ENCODE measurements at regions not wholly inside any gene's neighbourhood (a gene's known extent, or its start where the extent isn't known, plus 50 kb on each side); places are given as distances from the start of the nearest gene placed in this dataset.

- intact Hi-C loops (cut with micrococcal nuclease; ENCODE audit: unreplicated experiment), result no loop called here
- POLR2A ChIA-PET, result no interaction called here
- H3K9me3 ChIP-seq (ENCODE audit: low read length), result no peaks in the 10 kb centered on the region
- H3K4me3 ChIP-seq (replicated peaks in 1 of 3; ENCODE audit: insufficient read depth in 1 of 3, low read depth in 2 of 3, low read length in 3 of 3), result no peak overlapping the region
- no peak overlapping the region for H3K4me2 ChIP-seq (ENCODE audit: low read depth, low read length)
- H3K4me1 ChIP-seq (ENCODE audit: insufficient read depth, low read length), result peaks cover 29% of the 10 kb centered on the region
- no TSS peak for BruUV-seq (replicated peaks)
- ATAC-seq (no peak), FAIRE-seq (no peak), DNase-seq (ENCODE audit: low spot score) (no peak)
- CTCF ChIA-PET (ENCODE audit: low intra/inter-chr PET ratio, low total read pairs), result no interaction called here
- no peak overlapping the region for H3K27ac ChIP-seq (ENCODE audit: extremely low read length, insufficient read depth, low read length)
- no peaks in the 10 kb centered on the region for H3K36me3 ChIP-seq (replicated peaks in 1 of 2; ENCODE audit: control insufficient read depth in 1 of 2, insufficient read depth in 2 of 2, low read length in 2 of 2)
- no peaks in the 10 kb centered on the region for H4K20me1 ChIP-seq (ENCODE audit: insufficient read depth, low read length)
- TF ChIP-seq ZNF253 (CRISPR knock-in tag; IDR thresholded peaks at IDR 0.05; ENCODE audit: borderline replicate concordance), result no peak
- no peak for TF ChIP-seq RARG (CRISPR knock-in tag; IDR thresholded peaks at IDR 0.05; ENCODE audit: low read depth)
- no peak for TF ChIP-seq SALL1 (CRISPR knock-in tag; IDR thresholded peaks at IDR 0.05)
- no peak for TF ChIP-seq ZNF788 (CRISPR knock-in tag; IDR thresholded peaks at IDR 0.05; ENCODE audit: borderline replicate concordance)
- TF ChIP-seq ZNF260 (CRISPR knock-in tag; IDR thresholded peaks at IDR 0.05; ENCODE audit: borderline replicate concordance, low read depth), result no peak
- no peak for TF ChIP-seq ZBTB3 (CRISPR knock-in tag; IDR thresholded peaks at IDR 0.05; ENCODE audit: borderline replicate concordance, low read depth)
- TF ChIP-seq ZNF331 (CRISPR knock-in tag; IDR thresholded peaks at IDR 0.05), result no peak
- TF ChIP-seq SP1 (IDR thresholded peaks at IDR 0.05), result no peak
- no peak for TF ChIP-seq SP1 (CRISPR knock-in tag; IDR thresholded peaks at IDR 0.05)
- TF ChIP-seq ZNF225 (CRISPR knock-in tag; IDR thresholded peaks at IDR 0.05), result no peak
- TF ChIP-seq ZBTB10 (CRISPR knock-in tag; IDR thresholded peaks at IDR 0.05; ENCODE audit: borderline replicate concordance), result no peak
- no peak for TF ChIP-seq ZNF704 (CRISPR knock-in tag; IDR thresholded peaks at IDR 0.05; ENCODE audit: borderline replicate concordance)
- TF ChIP-seq ZNF383 (CRISPR knock-in tag; IDR thresholded peaks at IDR 0.05; ENCODE audit: borderline replicate concordance), result no peak
- TF ChIP-seq TBP (CRISPR knock-in tag; IDR thresholded peaks at IDR 0.05), result no peak
- no peak for TF ChIP-seq ZNF776 (CRISPR knock-in tag; IDR thresholded peaks at IDR 0.05)
- no peak for TF ChIP-seq PAF1 (CRISPR knock-in tag; IDR thresholded peaks at IDR 0.05)
- in situ Hi-C loops (cut with HindIII; ENCODE audit: extremely low pct_ligation_motif_present, low pct_unique_long_range_greater_than_20kb), result no loop called here
- no peak overlapping the region for H3K9ac ChIP-seq (ENCODE audit: insufficient read depth, low read depth, low read length)
- H2AFZ ChIP-seq (ENCODE audit: low read length), result no peak overlapping the region
- H3K27me3 ChIP-seq (ENCODE audit: control insufficient read depth in 1 of 2, insufficient read depth in 2 of 2, low read length in 2 of 2), result no peaks in the 10 kb centered on the region
- no peaks in the 10 kb centered on the region for H3K79me2 ChIP-seq (ENCODE audit: insufficient read depth, low read length)
- WGBS (ENCODE audit: low lambda C conversion rate), result 28% methylated on average over 1 of the region's 1 CpG
Observed at GRCh38 chr5:125722550-125722949, 700.7 kb upstream of the GRAMD2B start.

All from HepG2 (cell line).